Activated CD4-positive, alpha-beta T cell treated with anti-CD3 and anti-CD28 coated beads for 36 hours (primary cell): ENCODE measurements at regions not wholly inside any gene's neighbourhood (a gene's known extent, or its start where the extent isn't known, plus 50 kb on each side); places are given as distances from the start of the nearest gene placed in this dataset.

Experiments used
- ATAC-seq: fragments of 200-7000 bp; cut with Tn5 transposase; one replicate; pipeline ENCODE4 v1.10.0; 2021; ENCODE audit warnings: mild to moderate bottlenecking, moderate library complexity
- CTCF ChIA-PET: fragments of 350-600 bp; sonication (Branson Sonifier 250); formaldehyde crosslinking; loops from one replicate; lab custom pipeline; 2021; ENCODE audit warnings: antibody characterized with exemption; lab: Charles Lee
- POLR2A ChIA-PET: fragments of 350-600 bp; sonication (Branson Sonifier 250); formaldehyde crosslinking; loops from one replicate; lab custom pipeline; 2021; ENCODE audit warnings: antibody characterized with exemption, inconsistent platforms; lab: Charles Lee
- DNase-seq: peaks from one replicate; pipeline ENCODE4 v3.0.0-alpha.2; 2020
- H3K27ac Mint-ChIP-seq: one replicate; pipeline ENCODE4 v1.8.0; 2021; ENCODE audit warnings: mixed read lengths
- H3K27me3 Mint-ChIP-seq: one replicate; pipeline ENCODE4 v1.8.0; 2021; ENCODE audit warnings: mixed read lengths
- H3K36me3 Mint-ChIP-seq: one replicate; pipeline ENCODE4 v1.8.0; 2021; ENCODE audit warnings: low read depth, mixed read lengths
- H3K4me1 Mint-ChIP-seq: one replicate; pipeline ENCODE4 v1.8.0; 2021; ENCODE audit warnings: mixed read lengths
- H3K4me3 Mint-ChIP-seq: one replicate; pipeline ENCODE4 v1.8.0; 2021; ENCODE audit warnings: mild to moderate bottlenecking, moderate library complexity, mixed read lengths
- H3K9me3 Mint-ChIP-seq: one replicate; pipeline ENCODE4 v1.8.0; 2021; ENCODE audit warnings: low read depth, mixed read lengths
- intact Hi-C, 2 experiments: fragments of 100-400 bp; cut with DNase I in 1 of 2; cut with micrococcal nuclease in 1 of 2; formaldehyde crosslinking; loops; one replicate each; pipeline versions ENCODE4 v1.14.2 to v1.15.1; 2022 to 2024; cut with DNase I, micrococcal nuclease

DNA sequence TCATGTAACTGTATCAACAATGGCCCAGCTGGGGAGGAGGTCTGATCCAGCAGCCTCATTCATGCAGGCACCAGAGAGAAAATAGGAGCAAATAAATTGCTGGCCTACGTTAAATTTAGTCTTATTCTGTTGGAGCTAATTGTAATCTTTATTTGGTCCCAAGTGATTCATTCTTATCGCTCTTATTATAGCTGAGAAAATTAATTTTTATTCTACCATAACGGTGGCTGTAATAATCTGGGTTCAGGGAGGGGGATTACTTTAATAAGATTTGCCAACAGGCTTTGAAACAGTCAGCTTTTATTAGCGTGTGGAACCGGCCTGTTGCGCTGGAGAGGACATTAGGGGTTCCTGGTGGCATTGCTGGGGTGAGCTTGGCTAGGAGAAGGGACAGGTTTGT lies 254.9 kb downstream of the AACS start:
- Mint-ChIP-seq H3K9me3 (peaks cover 4% of the 10 kb centered on the region), H3K4me3 (no peak overlapping the region), H3K36me3 (no peaks in the 10 kb centered on the region), H3K27me3 (peaks cover 2% of the 10 kb centered on the region), H3K4me1 (no peaks in the 10 kb centered on the region), H3K27ac (no peak overlapping the region)
- no peak for ATAC-seq
- ChIA-PET POLR2A (no interaction called here), CTCF (interaction anchor here (0.7 to 0.9 kb wide), 2 partner anchors 9 to 13 kb away, joined by 3 read pairs; no protein-coding TSS in a partner anchor)
- intact Hi-C loops = no loop called here
- DNase-seq = no peak

DNA sequence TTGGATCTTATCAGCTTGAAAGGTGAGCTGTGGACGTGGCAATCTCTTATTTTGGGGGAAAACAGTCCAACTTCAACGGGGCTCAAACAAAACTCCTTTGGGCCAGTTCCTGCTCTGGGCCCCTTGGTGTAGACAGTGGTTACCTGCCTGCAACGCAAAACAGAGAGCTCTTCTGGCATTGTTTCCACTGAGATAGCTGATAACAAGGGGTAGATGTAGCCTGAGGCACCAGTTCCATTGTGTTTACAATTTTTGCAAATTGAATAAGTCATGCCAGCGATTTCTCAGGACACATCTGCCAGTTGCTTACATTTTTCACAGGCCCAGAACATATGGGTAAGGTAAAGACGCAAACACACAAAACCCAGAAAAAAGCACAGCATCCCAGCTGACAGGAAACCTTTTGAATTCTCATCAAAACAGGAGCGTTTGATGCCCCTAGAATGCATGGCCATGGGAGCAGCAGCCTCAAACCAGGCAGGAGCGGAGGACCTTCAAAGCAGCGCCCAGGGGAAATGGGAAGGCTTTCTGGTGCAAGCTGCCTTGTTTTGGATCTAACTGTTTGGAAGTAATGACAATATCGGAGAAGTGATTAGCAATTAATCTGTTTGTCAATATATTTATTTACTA lies 259.7 kb downstream of the AACS start:
- Mint-ChIP-seq H3K9me3 (peaks cover 7% of the 10 kb centered on the region), H3K4me3 (no peak overlapping the region), H3K27ac (no peak overlapping the region), H3K27me3 (peaks cover 18% of the 10 kb centered on the region), H3K4me1 (no peaks in the 10 kb centered on the region), H3K36me3 (no peaks in the 10 kb centered on the region)
- no peak for ATAC-seq
- POLR2A ChIA-PET = no interaction called here
- CTCF ChIA-PET = interaction anchor here (0.7 kb wide), 1 partner anchor 1780 kb away, joined by 4 read pairs; no protein-coding TSS in a partner anchor
- intact Hi-C loops = no loop called here
- no peak for DNase-seq

DNA sequence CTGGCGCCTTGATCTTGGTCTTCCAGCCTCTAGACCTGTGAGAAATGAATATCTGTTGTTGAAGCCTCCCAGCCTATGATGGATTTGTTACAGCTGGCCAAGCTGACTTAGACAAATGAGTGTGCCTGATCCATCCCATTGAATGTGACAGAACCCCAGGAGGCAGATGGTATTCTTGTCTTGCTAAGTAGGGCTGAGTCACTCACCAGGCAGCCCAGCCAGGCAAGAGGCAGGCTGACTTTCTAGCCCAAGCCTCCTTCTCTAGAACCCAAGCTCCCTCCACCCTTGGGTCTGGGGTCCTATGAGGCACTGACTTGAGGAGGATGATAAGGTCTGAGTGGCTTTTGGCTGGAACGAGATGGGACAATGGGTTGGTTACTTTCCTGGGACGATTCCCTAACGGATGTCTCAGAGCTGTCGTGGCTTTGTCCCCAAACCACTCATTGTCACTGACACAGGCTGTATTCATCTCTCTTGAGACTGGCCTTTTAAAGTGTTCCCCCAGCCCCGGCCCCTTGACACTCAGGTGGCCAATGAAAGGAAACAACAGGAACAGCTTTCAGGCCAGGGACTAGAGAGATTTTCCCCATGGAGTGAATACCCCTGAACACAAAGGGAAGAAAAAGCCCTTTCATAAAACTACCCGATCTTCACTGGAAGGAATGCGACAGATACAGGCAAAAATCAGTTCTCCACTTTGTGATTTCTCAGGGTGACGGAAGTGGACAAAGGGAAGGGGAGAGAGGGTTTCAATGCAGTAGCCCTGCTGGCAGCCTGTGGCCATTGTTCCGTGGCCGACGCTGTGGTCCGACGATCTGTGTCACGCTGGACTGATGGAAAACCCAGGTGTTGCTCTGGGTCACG lies 264.2 kb downstream of the AACS start:
- H3K9me3 Mint-ChIP-seq = peaks cover 3% of the 10 kb centered on the region
- ATAC-seq (no peak), DNase-seq (no peak)
- intact Hi-C loops = loop anchor here in 1 of 2 experiments (2.0 kb wide), 2 partner anchors 147 to 353 kb away; no protein-coding TSS in a partner anchor
- H3K27me3 Mint-ChIP-seq = peaks cover 28% of the 10 kb centered on the region
- H3K27ac Mint-ChIP-seq = no peak overlapping the region
- H3K36me3 Mint-ChIP-seq = no peaks in the 10 kb centered on the region
- CTCF ChIA-PET = interaction anchor here (0.7 kb wide), 1 partner anchor 9 kb away, joined by 3 read pairs; no protein-coding TSS in a partner anchor
- POLR2A ChIA-PET = no interaction called here
- no peak overlapping the region for H3K4me3 Mint-ChIP-seq
- no peaks in the 10 kb centered on the region for H3K4me1 Mint-ChIP-seq

DNA sequence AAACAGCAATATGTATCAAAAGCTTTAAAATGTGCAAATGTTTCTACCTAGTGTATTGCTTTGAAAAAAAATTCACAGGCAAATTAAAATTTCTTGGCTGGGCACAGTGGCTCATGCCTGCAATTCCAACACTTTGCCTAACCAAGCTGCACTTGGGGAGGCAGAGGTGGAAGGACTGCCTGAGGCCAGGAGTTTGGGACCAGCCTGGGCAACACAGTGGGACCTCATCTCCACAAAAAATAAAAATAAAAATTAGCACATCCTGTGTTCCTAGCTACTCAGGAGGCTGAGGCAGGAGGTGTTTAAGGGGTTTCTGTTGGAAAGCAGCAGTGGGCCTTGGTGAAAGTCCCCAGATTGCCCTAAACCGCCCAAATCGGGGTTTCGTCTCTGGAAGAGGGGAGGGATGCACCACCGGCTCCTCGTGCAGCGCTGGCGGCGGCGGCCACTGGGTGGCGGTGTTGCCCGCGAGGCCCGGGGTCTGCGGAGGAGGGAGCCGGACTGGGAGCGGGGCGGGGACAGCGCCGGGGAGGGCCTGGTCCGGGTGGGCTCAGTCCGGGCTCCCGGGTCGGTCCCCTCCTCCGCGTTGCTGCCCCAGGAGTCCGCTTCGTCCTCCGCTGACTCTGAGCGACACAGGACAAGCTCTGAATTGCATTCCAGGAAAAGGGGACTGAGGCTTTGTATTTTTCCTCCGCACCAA lies 265.6 kb downstream of the AACS start:
- H3K27me3 Mint-ChIP-seq = peaks cover 29% of the 10 kb centered on the region

DNA sequence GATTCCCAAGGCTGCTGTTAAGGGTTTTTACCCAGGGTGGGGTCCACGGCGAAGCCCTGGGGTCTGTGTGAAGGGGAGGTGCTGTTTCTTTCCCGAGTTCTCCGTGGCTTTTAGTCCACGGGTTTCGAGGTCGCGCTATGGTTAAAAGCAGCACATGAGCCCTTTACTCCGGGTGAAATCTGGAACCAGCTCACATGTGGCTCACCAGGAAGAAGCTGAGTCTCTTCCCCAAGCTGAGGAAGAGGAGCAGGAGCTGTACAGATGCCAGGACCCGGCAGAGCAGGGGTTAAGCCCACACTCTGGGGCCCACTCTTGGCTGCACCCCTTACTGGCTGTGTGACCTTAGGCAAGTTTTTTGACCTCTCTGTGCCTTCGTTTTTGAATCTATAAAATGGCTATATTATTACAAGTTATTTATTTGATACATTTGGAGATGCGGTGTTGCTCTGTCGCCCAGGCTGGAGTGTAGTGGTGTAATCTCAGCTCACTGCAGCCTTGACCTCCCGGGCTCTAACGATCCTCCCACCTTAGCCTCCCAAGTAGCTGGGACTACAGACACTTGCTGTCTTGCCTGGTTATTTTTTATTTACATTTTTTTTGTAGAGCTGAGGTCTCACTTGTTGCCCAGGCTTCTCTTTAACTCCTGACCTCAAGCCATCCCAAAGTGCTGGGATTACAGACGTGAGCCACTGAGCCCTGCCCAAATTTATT lies 266.3 kb downstream of the AACS start:
- DNase-seq (no peak), ATAC-seq (no peak)
- H3K27me3 Mint-ChIP-seq = peaks cover 33% of the 10 kb centered on the region
- no peak overlapping the region for H3K27ac Mint-ChIP-seq
- peaks cover 3% of the 10 kb centered on the region for H3K9me3 Mint-ChIP-seq
- no peaks in the 10 kb centered on the region for H3K4me1 Mint-ChIP-seq
- intact Hi-C loops = loop anchor here (1.0 to 2.0 kb wide), 3 partner anchors 72 to 351 kb away; no protein-coding TSS in a partner anchor
- H3K4me3 Mint-ChIP-seq = no peak overlapping the region
- ChIA-PET POLR2A (no interaction called here), CTCF (interaction anchor here (0.8 to 1.6 kb wide), 15 partner anchors 9 to 1416 kb away, joined by 3 to 11 read pairs (median 4); no protein-coding TSS in a partner anchor)
- H3K36me3 Mint-ChIP-seq = no peaks in the 10 kb centered on the region

More for the DNA sequence above, 265.6 kb downstream of the AACS start:
- H3K4me1 Mint-ChIP-seq = no peaks in the 10 kb centered on the region
- H3K4me3 Mint-ChIP-seq = no peak overlapping the region
- intact Hi-C loops = loop anchor here (1.0 to 2.0 kb wide), 3 partner anchors 73 to 352 kb away; no protein-coding TSS in a partner anchor
- POLR2A ChIA-PET = no interaction called here
- H3K27ac Mint-ChIP-seq = no peak overlapping the region
- peak; percentile 69 for ATAC-seq
- CTCF ChIA-PET = interaction anchor here (0.8 to 1.6 kb wide), 10 partner anchors 8 to 1960 kb away, joined by 3 to 4 read pairs (median 4); no protein-coding TSS in a partner anchor
- peak; percentile 77 for DNase-seq
- H3K36me3 Mint-ChIP-seq = no peaks in the 10 kb centered on the region
- H3K9me3 Mint-ChIP-seq = peaks cover 3% of the 10 kb centered on the region

DNA sequence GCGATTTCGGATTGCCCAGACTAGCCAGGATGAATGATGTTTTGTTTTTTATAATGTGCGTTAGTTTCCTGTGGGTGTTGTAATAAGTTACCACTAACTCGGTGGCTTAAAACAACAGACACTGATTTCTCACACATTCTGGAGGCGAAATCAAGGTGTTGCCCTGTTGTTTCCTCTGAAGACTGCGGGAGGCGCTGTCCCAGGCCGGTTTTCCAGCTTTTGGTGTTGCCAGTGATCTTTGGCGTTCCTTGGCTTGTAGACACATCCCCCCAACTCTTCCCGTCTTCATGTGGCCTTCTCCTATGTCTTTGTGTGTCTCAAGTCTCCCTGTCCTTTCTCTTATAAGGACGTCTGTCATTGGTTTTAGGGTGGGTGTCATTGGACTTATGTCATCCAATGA lies 267.7 kb downstream of the AACS start:
- DNase-seq (no peak), ATAC-seq (no peak)
- POLR2A ChIA-PET = no interaction called here
- H3K36me3 Mint-ChIP-seq = no peaks in the 10 kb centered on the region
- CTCF ChIA-PET = interaction anchor here (0.6 to 1.8 kb wide), 4 partner anchors 10 to 70 kb away, joined by 3 to 10 read pairs (median 3); no protein-coding TSS in a partner anchor
- intact Hi-C loops = no loop called here
- no peak overlapping the region for H3K4me3 Mint-ChIP-seq
- H3K27me3 Mint-ChIP-seq = peaks cover 28% of the 10 kb centered on the region
- H3K9me3 Mint-ChIP-seq = peaks cover 3% of the 10 kb centered on the region
- no peak overlapping the region for H3K27ac Mint-ChIP-seq
- H3K4me1 Mint-ChIP-seq = no peaks in the 10 kb centered on the region

DNA sequence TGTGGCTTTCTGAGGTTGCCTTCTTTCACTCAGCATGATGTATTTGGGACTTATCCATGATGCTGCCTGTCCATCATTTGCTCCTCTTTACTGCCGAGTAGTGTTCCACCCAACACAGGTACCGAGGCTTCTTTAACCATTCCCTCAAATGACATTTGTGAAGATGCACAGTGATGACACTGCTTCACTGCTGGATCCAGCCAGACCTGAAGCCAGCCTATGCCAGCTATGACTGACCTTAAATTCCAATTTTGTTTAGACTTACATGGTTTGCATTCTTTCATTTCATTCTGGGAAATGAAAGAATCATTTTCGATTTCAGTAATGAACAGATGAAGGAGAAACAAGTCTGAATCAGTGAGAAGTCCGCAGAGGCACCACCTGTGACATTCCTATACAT lies 271.0 kb downstream of the AACS start:
- H3K4me1 Mint-ChIP-seq = no peaks in the 10 kb centered on the region
- H3K27me3 Mint-ChIP-seq = peaks cover 24% of the 10 kb centered on the region
- no peak overlapping the region for H3K27ac Mint-ChIP-seq
- no peaks in the 10 kb centered on the region for H3K9me3 Mint-ChIP-seq
- ATAC-seq (no peak), DNase-seq (no peak)
- ChIA-PET POLR2A (no interaction called here), CTCF (no interaction called here)
- intact Hi-C loops = no loop called here
- no peak overlapping the region for H3K4me3 Mint-ChIP-seq
- H3K36me3 Mint-ChIP-seq = no peaks in the 10 kb centered on the region

DNA sequence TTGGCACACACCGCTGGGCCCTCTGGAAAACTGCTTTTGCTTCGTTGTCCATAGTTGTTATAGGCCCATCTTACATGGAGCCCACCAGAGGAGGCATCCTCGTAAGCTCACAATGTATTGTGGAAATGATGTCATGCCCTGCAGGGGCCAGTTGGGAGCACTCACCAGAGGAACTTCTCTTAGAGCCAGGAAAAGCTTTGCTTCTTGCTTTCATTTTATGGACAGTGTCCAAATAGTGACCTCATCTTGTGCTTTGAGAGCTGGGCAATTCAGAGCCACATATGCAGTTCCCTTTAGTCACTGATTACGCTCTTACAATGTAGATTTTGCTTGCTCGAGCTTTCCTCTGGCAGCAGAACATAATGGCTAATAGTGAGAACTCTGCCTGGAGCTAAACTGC lies 275.6 kb downstream of the AACS start:
- H3K36me3 Mint-ChIP-seq = no peaks in the 10 kb centered on the region
- ATAC-seq (no peak), DNase-seq (no peak)
- H3K4me3 Mint-ChIP-seq = no peak overlapping the region
- CTCF ChIA-PET = interaction anchor here (0.6 kb wide), 1 partner anchor 56 kb away, joined by 3 read pairs; no protein-coding TSS in a partner anchor
- no peaks in the 10 kb centered on the region for H3K4me1 Mint-ChIP-seq
- no peak overlapping the region for H3K27ac Mint-ChIP-seq
- H3K27me3 Mint-ChIP-seq = peaks cover 23% of the 10 kb centered on the region
- intact Hi-C loops = no loop called here
- POLR2A ChIA-PET = no interaction called here
- H3K9me3 Mint-ChIP-seq = no peaks in the 10 kb centered on the region

DNA sequence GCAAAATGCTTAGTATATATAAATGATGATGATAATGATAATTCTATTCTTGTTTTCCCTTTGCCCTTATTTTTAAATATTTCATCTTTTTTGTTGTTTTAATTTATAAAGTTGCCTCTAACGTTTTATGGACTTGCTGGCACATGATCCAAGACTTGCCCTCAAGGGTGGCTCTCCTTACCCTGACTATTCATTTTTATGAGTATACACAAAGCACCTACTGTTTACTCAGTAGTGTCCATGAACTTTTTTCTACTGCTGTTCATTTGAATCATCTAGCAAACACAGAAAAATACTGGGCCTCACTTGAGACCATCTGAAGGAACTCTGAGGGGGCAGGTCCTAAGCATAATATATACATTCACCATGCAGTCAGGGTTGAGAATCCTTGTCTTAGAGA lies 276.2 kb downstream of the AACS start:
- intact Hi-C loops = no loop called here
- H3K36me3 Mint-ChIP-seq = no peaks in the 10 kb centered on the region
- no peaks in the 10 kb centered on the region for H3K9me3 Mint-ChIP-seq
- ATAC-seq (no peak), DNase-seq (no peak)
- H3K4me3 Mint-ChIP-seq = no peak overlapping the region
- peaks cover 20% of the 10 kb centered on the region for H3K27me3 Mint-ChIP-seq
- ChIA-PET POLR2A (no interaction called here), CTCF (interaction anchor here (1.0 kb wide), 1 partner anchor 10 kb away, joined by 3 read pairs; no protein-coding TSS in a partner anchor)
- no peaks in the 10 kb centered on the region for H3K4me1 Mint-ChIP-seq
- no peak overlapping the region for H3K27ac Mint-ChIP-seq

DNA sequence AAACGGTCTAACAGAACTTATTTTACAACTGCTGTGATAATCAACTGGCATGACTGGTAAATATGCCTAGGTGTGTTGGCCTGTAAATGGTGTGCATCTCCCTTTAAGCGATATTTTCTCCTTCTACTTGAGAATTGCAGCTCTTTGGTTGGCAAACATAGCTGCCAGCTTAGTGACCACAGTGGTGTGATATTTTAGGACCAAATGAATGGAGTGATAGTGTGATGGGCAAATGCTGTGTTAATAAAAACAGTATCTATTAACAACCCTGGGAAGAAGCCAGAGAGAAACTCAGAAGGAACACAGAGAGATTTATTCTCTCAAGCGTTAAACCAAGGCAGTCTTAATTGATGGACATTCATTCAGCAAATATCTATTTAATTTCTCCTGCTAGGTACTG lies 278.4 kb downstream of the AACS start:
- Mint-ChIP-seq H3K4me1 (no peaks in the 10 kb centered on the region), H3K27ac (no peak overlapping the region), H3K9me3 (no peaks in the 10 kb centered on the region), H3K27me3 (peaks cover 14% of the 10 kb centered on the region), H3K4me3 (no peak overlapping the region), H3K36me3 (no peaks in the 10 kb centered on the region)
- ATAC-seq (no peak), DNase-seq (no peak)
- intact Hi-C loops = no loop called here
- CTCF ChIA-PET = no interaction called here
- POLR2A ChIA-PET = no interaction called here
